ENCODE measurements at regions not wholly inside any gene's neighbourhood (a gene's known extent, or its start where the extent isn't known, plus 50 kb on each side); places are given as distances from the start of the nearest gene placed in this dataset.
A peak's percentile ranks its signal among the peaks of the same experiment; 100 is the strongest.

DNA sequence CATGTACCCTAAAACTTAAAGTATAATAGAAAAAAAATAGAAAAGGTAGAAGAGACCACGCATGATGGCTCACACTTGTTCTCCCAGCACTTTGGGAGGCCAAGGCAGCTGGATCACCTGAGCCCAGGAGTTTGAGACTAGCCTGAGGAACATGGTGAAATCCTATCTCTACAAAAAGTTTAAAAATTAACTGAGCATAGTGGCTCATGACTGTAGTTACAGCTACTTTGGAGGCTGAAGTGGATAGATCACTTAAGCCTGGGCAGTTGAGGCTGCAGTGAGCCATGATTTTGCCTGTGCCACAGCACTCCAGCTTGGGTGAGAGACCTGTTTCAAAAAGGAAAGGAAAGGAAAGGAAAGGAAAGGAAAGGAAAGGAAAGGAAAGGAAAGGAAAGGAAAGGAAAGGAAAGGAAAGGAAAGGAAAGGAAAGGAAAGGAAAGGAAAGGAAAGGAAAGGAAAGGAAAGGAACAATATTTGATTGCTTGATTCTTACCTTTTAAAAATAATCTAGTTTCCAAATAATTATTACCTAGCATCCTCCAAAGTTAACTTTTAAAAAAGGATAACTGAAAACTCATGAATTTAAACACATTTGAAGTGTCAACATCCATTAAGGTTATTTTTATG is 99.9 kb upstream of the PAX6 start:
- Histone ChIP-seq H3K36me3 (no peaks in the 10 kb centered on the region), H3K27ac (no peak overlapping the region), H3K4me3 (no peak overlapping the region), H3K9me3 (no peaks in the 10 kb centered on the region), H3K4me1 (no peaks in the 10 kb centered on the region), H3K27me3 (no peaks in the 10 kb centered on the region)
- TF ChIP-seq, protein P1, sequence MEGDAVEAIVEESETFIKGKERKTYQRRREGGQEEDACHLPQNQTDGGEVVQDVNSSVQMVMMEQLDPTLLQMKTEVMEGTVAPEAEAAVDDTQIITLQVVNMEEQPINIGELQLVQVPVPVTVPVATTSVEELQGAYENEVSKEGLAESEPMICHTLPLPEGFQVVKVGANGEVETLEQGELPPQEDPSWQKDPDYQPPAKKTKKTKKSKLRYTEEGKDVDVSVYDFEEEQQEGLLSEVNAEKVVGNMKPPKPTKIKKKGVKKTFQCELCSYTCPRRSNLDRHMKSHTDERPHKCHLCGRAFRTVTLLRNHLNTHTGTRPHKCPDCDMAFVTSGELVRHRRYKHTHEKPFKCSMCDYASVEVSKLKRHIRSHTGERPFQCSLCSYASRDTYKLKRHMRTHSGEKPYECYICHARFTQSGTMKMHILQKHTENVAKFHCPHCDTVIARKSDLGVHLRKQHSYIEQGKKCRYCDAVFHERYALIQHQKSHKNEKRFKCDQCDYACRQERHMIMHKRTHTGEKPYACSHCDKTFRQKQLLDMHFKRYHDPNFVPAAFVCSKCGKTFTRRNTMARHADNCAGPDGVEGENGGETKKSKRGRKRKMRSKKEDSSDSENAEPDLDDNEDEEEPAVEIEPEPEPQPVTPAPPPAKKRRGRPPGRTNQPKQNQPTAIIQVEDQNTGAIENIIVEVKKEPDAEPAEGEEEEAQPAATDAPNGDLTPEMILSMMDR (IDR thresholded peaks at IDR 0.05) = no peak
- DNase-seq (ENCODE audit: low spot score) = no peak

DNA sequence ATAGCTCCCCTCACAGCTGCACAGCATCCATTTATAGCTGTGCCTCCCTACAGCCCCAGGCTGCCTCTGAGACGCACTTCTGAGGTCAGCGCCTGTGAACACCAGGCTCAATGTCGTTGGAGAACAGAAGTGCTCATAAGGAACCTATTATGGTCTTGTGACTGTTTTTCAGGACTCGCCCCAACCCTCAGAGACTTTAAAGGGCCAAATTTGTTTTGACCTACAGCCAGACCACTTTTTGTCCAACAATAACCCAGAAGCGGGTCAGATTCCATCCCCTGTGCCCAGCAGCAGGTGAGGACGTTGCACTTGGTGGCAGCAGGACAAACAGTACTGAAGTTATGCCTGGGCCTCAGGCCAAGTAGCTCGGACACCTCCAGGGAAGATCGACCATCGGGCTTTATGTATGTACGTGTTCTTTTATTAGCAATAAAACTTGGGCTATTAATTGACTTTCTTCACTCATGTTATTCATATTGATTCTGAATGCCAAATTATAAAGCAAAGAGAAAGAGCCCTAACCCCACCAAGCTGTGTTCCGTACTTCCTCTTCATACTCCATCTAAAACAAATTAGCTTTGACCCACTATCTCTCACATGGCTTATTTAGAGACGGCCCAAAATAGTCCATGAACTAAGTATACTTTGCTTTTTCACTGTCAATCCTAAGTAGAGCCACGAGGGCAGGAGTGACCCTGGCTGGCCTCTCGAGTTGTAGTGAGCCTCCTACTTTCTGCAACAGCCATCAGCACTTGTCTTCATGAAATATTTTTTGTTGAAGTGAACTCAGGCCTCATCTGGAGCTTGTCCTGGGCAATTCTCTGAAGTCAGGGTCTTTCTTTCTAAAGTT is 92.3 kb upstream of the PAX6 start:
- no peak for DNase-seq (ENCODE audit: low spot score)

DNA sequence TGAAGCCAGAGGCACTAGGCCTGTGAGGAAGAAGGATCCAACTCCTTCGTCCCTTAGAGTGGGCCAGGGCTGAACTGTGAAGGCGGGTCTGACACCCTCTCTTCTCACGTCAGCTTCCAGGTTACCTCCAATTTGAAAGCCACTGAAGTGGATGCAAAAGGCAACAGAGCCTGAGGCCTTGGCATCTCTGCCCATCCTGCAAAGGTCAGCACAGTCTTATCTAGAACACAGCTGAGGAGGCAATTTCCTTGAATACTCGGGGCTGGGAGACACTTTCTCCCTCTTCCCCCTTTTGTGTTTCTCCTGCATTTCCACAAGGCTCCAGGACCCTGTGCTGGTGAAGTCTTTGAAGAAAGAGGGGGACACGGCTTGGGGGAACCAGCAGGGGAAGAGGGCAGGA is 91.6 kb upstream of the PAX6 start:
- H3K27ac ChIP-seq = peak overlapping the region; percentile 57 to 79
- H3K36me3 ChIP-seq = no peaks in the 10 kb centered on the region
- H3K4me1 ChIP-seq = peaks cover 0 to 8% of the 10 kb centered on the region in 2 donors
- DNase-seq (ENCODE audit: low spot score) = no peak
- H3K9me3 ChIP-seq = no peaks in the 10 kb centered on the region
- TF ChIP-seq, protein P1 (IDR thresholded peaks at IDR 0.05) = no peak
- H3K4me3 ChIP-seq = no peak overlapping the region
- no peaks in the 10 kb centered on the region for H3K27me3 ChIP-seq

More for the DNA sequence above, 92.3 kb upstream of the PAX6 start:
- TF ChIP-seq, protein P1 (IDR thresholded peaks at IDR 0.05) = no peak
- Histone ChIP-seq H3K36me3 (no peaks in the 10 kb centered on the region), H3K4me1 (peaks cover 0 to 8% of the 10 kb centered on the region in 2 donors), H3K27ac (peak overlapping the region; percentile 57 to 79), H3K9me3 (no peaks in the 10 kb centered on the region), H3K4me3 (no peak overlapping the region), H3K27me3 (no peaks in the 10 kb centered on the region)

DNA sequence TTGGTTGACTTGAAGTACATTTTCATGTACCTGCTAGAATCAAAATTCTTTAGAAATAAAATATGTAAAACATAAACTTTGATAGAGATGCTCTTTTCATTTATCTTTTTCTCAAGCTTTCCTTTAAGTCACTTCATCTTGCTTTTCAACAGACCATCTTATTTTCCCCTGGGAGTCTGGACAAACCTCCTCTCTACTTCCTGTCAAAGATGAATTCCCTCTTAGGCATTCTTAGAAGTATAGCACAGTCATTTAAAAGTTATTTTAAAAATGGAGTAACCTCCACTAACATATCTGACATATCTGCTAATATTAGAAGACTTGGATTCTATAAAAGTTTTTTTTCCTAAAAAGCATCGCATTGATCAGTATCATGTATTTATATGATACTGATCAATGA is 84.8 kb upstream of the PAX6 start:
- no peaks in the 10 kb centered on the region for H3K36me3 ChIP-seq
- H3K27ac ChIP-seq = no peak overlapping the region
- no peak for DNase-seq (ENCODE audit: low spot score)
- H3K27me3 ChIP-seq = no peaks in the 10 kb centered on the region
- no peak overlapping the region for H3K4me3 ChIP-seq
- H3K9me3 ChIP-seq = no peaks in the 10 kb centered on the region
- TF ChIP-seq, protein P1 (IDR thresholded peaks at IDR 0.05) = no peak
- no peaks in the 10 kb centered on the region for H3K4me1 ChIP-seq

DNA sequence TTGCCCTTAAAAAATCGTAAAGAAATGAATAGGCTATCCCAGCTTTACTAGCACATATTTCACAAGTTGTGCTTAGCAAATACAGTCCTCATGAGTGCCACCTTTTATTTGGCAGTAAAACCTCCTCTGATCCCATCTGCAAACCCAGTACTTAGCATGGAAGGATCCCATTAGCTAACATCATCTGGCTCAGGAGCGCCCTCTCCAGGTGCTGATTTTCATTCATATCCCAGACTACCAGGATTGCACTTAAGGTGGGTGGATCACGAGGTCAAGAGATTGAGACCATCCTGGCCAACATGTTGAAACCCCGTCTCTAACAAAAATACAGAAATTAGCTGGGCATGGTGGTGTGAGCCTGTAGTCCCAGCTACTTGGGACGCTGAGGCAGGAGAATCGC is 76.1 kb upstream of the PAX6 start:
- no peak for DNase-seq (ENCODE audit: low spot score)
- Histone ChIP-seq H3K4me3 (no peak overlapping the region), H3K9me3 (no peaks in the 10 kb centered on the region), H3K27me3 (no peaks in the 10 kb centered on the region), H3K36me3 (no peaks in the 10 kb centered on the region), H3K27ac (no peak overlapping the region), H3K4me1 (no peaks in the 10 kb centered on the region)
- TF ChIP-seq, protein P1 (IDR thresholded peaks at IDR 0.05) = no peak

All from right atrium auricular region (tissue), 2 donors.